DOHH2 (cell line): ENCODE measurements at regions not wholly inside any gene's neighbourhood (a gene's known extent, or its start where the extent isn't known, plus 50 kb on each side); places are given as distances from the start of the nearest gene placed in this dataset.

Experiments used
- CTCF ChIP-seq: fragments of 200-600 bp; sonication (generic); IDR thresholded peaks from one replicate; pipeline ENCODE4 v1.5.1; 2014; ENCODE audit warnings: antibody characterized with exemption, mild to moderate bottlenecking, low read depth, low read length; ENCODE audit not compliant: poor library complexity, severe bottlenecking
- EZH2phosphoT487 ChIP-seq: fragments of 200-600 bp; sonication (generic); IDR thresholded peaks from 2 replicates; pipeline ENCODE4 v1.6.1; 2017; ENCODE audit warnings: borderline replicate concordance, mild to moderate bottlenecking, antibody characterized with exemption, low read length, moderate library complexity, mixed read lengths

GRCh38 chrX:97787311-97787710 is 903.6 kb downstream of the RPA4 start:
- TF ChIP-seq CTCF (no peak), EZH2phosphoT487 (no peak)
